Hepatocyte (in vitro differentiated cells): ENCODE measurements at regions not wholly inside any gene's neighbourhood (a gene's known extent, or its start where the extent isn't known, plus 50 kb on each side); places are given as distances from the start of the nearest gene placed in this dataset.

Experiments
- CTCF ChIP-seq: fragments of 200-600 bp; sonication (generic); IDR thresholded peaks from 2 replicates; pipeline ENCODE4 v1.5.1; 2016; ENCODE audit warnings: antibody characterized with exemption, mild to moderate bottlenecking; ENCODE audit not compliant: poor library complexity
- EZH2 ChIP-seq: fragments of 200-600 bp; sonication (generic); IDR thresholded peaks from 2 replicates; pipeline ENCODE4 v1.6.1; 2016; ENCODE audit warnings: antibody characterized with exemption, mild to moderate bottlenecking, borderline replicate concordance

GRCh38 chr17:77291591-77292386 lies 151.0 kb downstream of the SEC14L1 start:
- TF ChIP-seq EZH2: no peak
- no peak for TF ChIP-seq CTCF
